Right ventricle myocardium superior (tissue), 1 donor: ENCODE measurements at regions not wholly inside any gene's neighbourhood (a gene's known extent, or its start where the extent isn't known, plus 50 kb on each side); places are given as distances from the start of the nearest gene placed in this dataset.

Experiments
- ATAC-seq: fragments of 200-7000 bp; cut with Tn5 transposase; one replicate; pipeline ENCODE4 v1.9.1; 2020; ENCODE audit warnings: mild to moderate bottlenecking; ENCODE audit not compliant: poor library complexity
- DNase-seq: peaks from one replicate; pipeline ENCODE4 v3.0.0-alpha.2; 2020
- intact Hi-C: fragments of 100-400 bp; cut with DNase I; formaldehyde crosslinking; loops from one replicate; pipeline ENCODE4 v1.11.2; 2022
- donor health status: DM: no; HTN: yes; CAD: no; lungs with severe emphysema.

- no peak for ATAC-seq
- no peak for DNase-seq
- intact Hi-C loops: no loop called here
Measured at GRCh38 chr9:107110153-107110552, 172.9 kb upstream of the RAD23B start.

GRCh38 chr9:107112707-107113243 is 170.3 kb upstream of the RAD23B start:
- intact Hi-C loops: no loop called here
- no peak for DNase-seq
- ATAC-seq: no peak

GRCh38 chr9:107118863-107119624 is 164.0 kb upstream of the RAD23B start:
- DNase-seq (no peak), ATAC-seq (peak; percentile 88)
- intact Hi-C loops: no loop called here

- no peak for ATAC-seq
- DNase-seq: no peak
- intact Hi-C loops: no loop called here
Measured at GRCh38 chr9:107119735-107120134, 163.3 kb upstream of the RAD23B start.

- intact Hi-C loops: no loop called here
- ATAC-seq (no peak), DNase-seq (no peak)
Measured at GRCh38 chr9:107123389-107123788, 159.7 kb upstream of the RAD23B start.

- ATAC-seq: no peak
- intact Hi-C loops: no loop called here
- DNase-seq: no peak
Measured at GRCh38 chr9:107127608-107128007, 155.5 kb upstream of the RAD23B start.

- DNase-seq (no peak), ATAC-seq (peak; percentile 12)
- intact Hi-C loops: no loop called here
Measured at GRCh38 chr9:107131108-107131799, 151.8 kb upstream of the RAD23B start.

GRCh38 chr9:107136296-107136695 is 146.8 kb upstream of the RAD23B start:
- intact Hi-C loops: no loop called here
- no peak for ATAC-seq
- no peak for DNase-seq

GRCh38 chr9:107137495-107138202 is 145.4 kb upstream of the RAD23B start:
- intact Hi-C loops: no loop called here
- no peak for ATAC-seq

GRCh38 chr9:107138261-107138992 is 144.7 kb upstream of the RAD23B start:
- intact Hi-C loops: no loop called here
- DNase-seq (no peak), ATAC-seq (no peak)

More at GRCh38 chr9:107137495-107138202, 145.4 kb upstream of the RAD23B start:
- DNase-seq: no peak

GRCh38 chr9:107141967-107142366 is 141.1 kb upstream of the RAD23B start:
- ATAC-seq: no peak
- intact Hi-C loops: no loop called here
- DNase-seq: no peak

- ATAC-seq: peak; percentile 80
- DNase-seq: no peak
Measured at GRCh38 chr9:107142430-107142829, 140.6 kb upstream of the RAD23B start.

GRCh38 chr9:107142896-107143603 is 140.0 kb upstream of the RAD23B start:
- peak; percentile 48 for ATAC-seq
- DNase-seq: no peak
- intact Hi-C loops: no loop called here

More at GRCh38 chr9:107142430-107142829, 140.6 kb upstream of the RAD23B start:
- intact Hi-C loops: no loop called here

GRCh38 chr9:107144475-107144874 is 138.6 kb upstream of the RAD23B start:
- ATAC-seq: no peak
- no peak for DNase-seq
- intact Hi-C loops: no loop called here

GRCh38 chr9:107147134-107147533 is 135.9 kb upstream of the RAD23B start:
- DNase-seq: no peak
- no peak for ATAC-seq
- intact Hi-C loops: no loop called here

GRCh38 chr9:107148216-107148615 is 134.9 kb upstream of the RAD23B start:
- ATAC-seq (no peak), DNase-seq (no peak)
- intact Hi-C loops: no loop called here

GRCh38 chr9:107149756-107150155 is 133.3 kb upstream of the RAD23B start:
- DNase-seq (no peak), ATAC-seq (no peak)
- intact Hi-C loops: no loop called here

GRCh38 chr9:107153336-107153735 is 129.7 kb upstream of the RAD23B start:
- no peak for ATAC-seq
- intact Hi-C loops: no loop called here
- DNase-seq: no peak
